NB4 (cell line): ENCODE measurements at regions not wholly inside any gene's neighbourhood (a gene's known extent, or its start where the extent isn't known, plus 50 kb on each side); places are given as distances from the start of the nearest gene placed in this dataset.

Experiments
- CTCF ChIP-seq: IDR thresholded peaks from one replicate; pipeline ENCODE4 v1.5.1; 2012; ENCODE audit warnings: low read depth, low read length
- MAX ChIP-seq: IDR thresholded peaks from 2 replicates; pipeline ENCODE4 v1.6.1; 2011; ENCODE audit warnings: low read depth, low read length
- POLR2A ChIP-seq: IDR thresholded peaks from 2 replicates; pipeline ENCODE4 v1.6.1; 2011; ENCODE audit warnings: mild to moderate bottlenecking; ENCODE audit not compliant: insufficient read length; ENCODE audit errors: extremely low read depth

GRCh38 chr4:106595906-106596305 lies 227.3 kb upstream of the GIMD1 start:
- TF ChIP-seq CTCF (no peak), MAX (no peak), POLR2A (no peak)
